ENCODE measurements at regions not wholly inside any gene's neighbourhood (a gene's known extent, or its start where the extent isn't known, plus 50 kb on each side); places are given as distances from the start of the nearest gene placed in this dataset.
"Not testable (repeated sequence)": the region's sequence is repeated elsewhere in the genome, so short reads cannot be mapped to it uniquely, and the experiment has no call there.

- TF ChIP-seq CTCF (IDR thresholded peaks at IDR 0.05): peak; percentile 65
- intact Hi-C loops (cut with DNase I): loop anchor here (10.0 kb wide), 1 partner anchor 284 kb away; no protein-coding TSS in a partner anchor
- no peaks in the 10 kb centered on the region for H3K9me3 ChIP-seq
- H3K4me1 ChIP-seq: no peaks in the 10 kb centered on the region
- no peaks in the 10 kb centered on the region for H3K27me3 ChIP-seq (ENCODE audit: low read depth)
- H3K4me3 ChIP-seq: no peak overlapping the region
- H3K27ac ChIP-seq: no peak overlapping the region
- DNase-seq: peak; percentile 88
- H3K36me3 ChIP-seq: no peaks in the 10 kb centered on the region
- peak; percentile 91 to 93 for ATAC-seq
Observed at GRCh38 chr15:31200735-31201151, 99.2 kb upstream of the TRPM1 start.

- Histone ChIP-seq H3K4me1 (no peaks in the 10 kb centered on the region), H3K36me3 (no peaks in the 10 kb centered on the region), H3K27ac (no peak overlapping the region), H3K9me3 (no peaks in the 10 kb centered on the region), H3K27me3 (ENCODE audit: low read depth) (no peaks in the 10 kb centered on the region), H3K4me3 (no peak overlapping the region)
- ATAC-seq: no peak
- DNase-seq: no peak
- intact Hi-C loops (cut with DNase I): loop anchor here (10.0 kb wide), 1 partner anchor 282 kb away; no protein-coding TSS in a partner anchor
- TF ChIP-seq CTCF (IDR thresholded peaks at IDR 0.05): no peak
Observed at GRCh38 chr15:31202953-31203352, 101.4 kb upstream of the TRPM1 start.

- intact Hi-C loops (cut with DNase I): loop anchor here (10.0 kb wide), 1 partner anchor 281 kb away; no protein-coding TSS in a partner anchor
- ATAC-seq: no peak
Observed at GRCh38 chr15:31203999-31204398, 102.5 kb upstream of the TRPM1 start.

GRCh38 chr15:31206386-31207181, 105.1 kb upstream of the TRPM1 start:
- no peak overlapping the region for H3K27ac ChIP-seq
- H3K36me3 ChIP-seq: no peaks in the 10 kb centered on the region
- H3K27me3 ChIP-seq (ENCODE audit: low read depth): no peaks in the 10 kb centered on the region
- no peaks in the 10 kb centered on the region for H3K4me1 ChIP-seq
- intact Hi-C loops (cut with DNase I): loop anchor here (10.0 kb wide), 1 partner anchor 278 kb away; no protein-coding TSS in a partner anchor
- peaks cover 5% of the 10 kb centered on the region for H3K9me3 ChIP-seq
- H3K4me3 ChIP-seq: no peak overlapping the region
- DNase-seq: no peak
- TF ChIP-seq CTCF (IDR thresholded peaks at IDR 0.05): no peak
- ATAC-seq: peak in 1 of 2 donors; percentile 24

More at GRCh38 chr15:31203999-31204398, 102.5 kb upstream of the TRPM1 start:
- H3K4me1 ChIP-seq: no peaks in the 10 kb centered on the region
- no peak overlapping the region for H3K27ac ChIP-seq
- H3K4me3 ChIP-seq: no peak overlapping the region
- no peaks in the 10 kb centered on the region for H3K27me3 ChIP-seq (ENCODE audit: low read depth)
- DNase-seq: no peak
- TF ChIP-seq CTCF (IDR thresholded peaks at IDR 0.05): no peak
- no peaks in the 10 kb centered on the region for H3K9me3 ChIP-seq
- no peaks in the 10 kb centered on the region for H3K36me3 ChIP-seq

- Histone ChIP-seq H3K27ac (no peak overlapping the region), H3K36me3 (no peaks in the 10 kb centered on the region), H3K27me3 (ENCODE audit: low read depth) (no peaks in the 10 kb centered on the region), H3K4me3 (no peak overlapping the region), H3K4me1 (peaks cover 1% of the 10 kb centered on the region), H3K9me3 (peaks cover 5% of the 10 kb centered on the region)
- no peak for DNase-seq
- TF ChIP-seq CTCF (IDR thresholded peaks at IDR 0.05): no peak
- no peak for ATAC-seq
- intact Hi-C loops (cut with DNase I): loop anchor here (10.0 kb wide), 1 partner anchor 278 kb away; no protein-coding TSS in a partner anchor
Observed at GRCh38 chr15:31207246-31207645, 105.7 kb upstream of the TRPM1 start.

- not testable (repeated sequence) for H3K27ac ChIP-seq; DNase-seq; H3K36me3 ChIP-seq; H3K27me3 ChIP-seq (ENCODE audit: low read depth); H3K4me3 ChIP-seq; H3K4me1 ChIP-seq; ATAC-seq; H3K9me3 ChIP-seq
- intact Hi-C loops (cut with DNase I): loop anchor here (10.0 kb wide), 1 partner anchor 277 kb away; no protein-coding TSS in a partner anchor
Observed at GRCh38 chr15:31207861-31208260, 106.3 kb upstream of the TRPM1 start.

Measured in lower lobe of right lung (tissue), 2 donors.